Erythroblast (primary cell): ENCODE measurements at regions not wholly inside any gene's neighbourhood (a gene's known extent, or its start where the extent isn't known, plus 50 kb on each side); places are given as distances from the start of the nearest gene placed in this dataset.

ENCODE experiments used
- GATA1 ChIP-seq: IDR thresholded peaks from 2 replicates; pipeline ENCODE4 v1.6.1; 2011; ENCODE audit warnings: low read depth, mild to moderate bottlenecking, control low read depth, low read length, moderate library complexity
- POLR2A ChIP-seq: IDR thresholded peaks from 2 replicates; pipeline ENCODE4 v1.6.1; 2011; ENCODE audit warnings: mild to moderate bottlenecking, low read length

- TF ChIP-seq POLR2A: no peak
- TF ChIP-seq GATA1: no peak
Measured at GRCh38 chr3:17969244-17969643, 226.8 kb upstream of the TBC1D5 start.
